ENCODE measurements at regions not wholly inside any gene's neighbourhood (a gene's known extent, or its start where the extent isn't known, plus 50 kb on each side); places are given as distances from the start of the nearest gene placed in this dataset.

GRCh38 chrX:67159437-67159836 lies 384.4 kb upstream of the AR start:
- TF ChIP-seq POU2F2 (IDR thresholded peaks at IDR 0.05; ENCODE audit: low read depth, low read length) = no peak
- no peak for TF ChIP-seq POLR2A (IDR thresholded peaks at IDR 0.05; ENCODE audit: low read depth, low read length)
- no peak for TF ChIP-seq TAF1 (IDR thresholded peaks at IDR 0.05; ENCODE audit: low read depth, low read length)
